GM21737 (cell line): ENCODE measurements at regions not wholly inside any gene's neighbourhood (a gene's known extent, or its start where the extent isn't known, plus 50 kb on each side); places are given as distances from the start of the nearest gene placed in this dataset.
"Not testable (repeated sequence)": the region's sequence is repeated elsewhere in the genome, so short reads cannot be mapped to it uniquely, and the experiment has no call there.

Experiments
- ATAC-seq: cut with Tn5 transposase; IDR thresholded peaks from one replicate; pipeline ENCODE4 v1.9.1; 2021; ENCODE audit warnings: mild to moderate bottlenecking, moderate library complexity; ENCODE audit not compliant: unreplicated experiment

- no peak for ATAC-seq
Observed at GRCh38 chr9:95587021-95587964, 70.5 kb upstream of the PTCH1 start.

- ATAC-seq: no peak
Observed at GRCh38 chr9:95586326-95586725, 69.6 kb upstream of the PTCH1 start.

GRCh38 chr9:95585824-95586223, 69.1 kb upstream of the PTCH1 start:
- no peak for ATAC-seq

GRCh38 chr9:95584176-95584575, 67.4 kb upstream of the PTCH1 start:
- ATAC-seq: no peak

- ATAC-seq: no peak
Observed at GRCh38 chr9:95581900-95582299, 65.1 kb upstream of the PTCH1 start.

- ATAC-seq: no peak
Observed at GRCh38 chr9:95580812-95581761, 64.3 kb upstream of the PTCH1 start.

GRCh38 chr9:95574866-95575553, 58.2 kb upstream of the PTCH1 start:
- ATAC-seq: no peak

GRCh38 chr9:95574176-95574575, 57.4 kb upstream of the PTCH1 start:
- ATAC-seq: no peak

- no peak for ATAC-seq
Observed at GRCh38 chr9:95573463-95573862, 56.7 kb upstream of the PTCH1 start.

- ATAC-seq: no peak
Observed at GRCh38 chr9:95572381-95573151, 55.8 kb upstream of the PTCH1 start.

- ATAC-seq: no peak
Observed at GRCh38 chr9:95570646-95571045, 53.9 kb upstream of the PTCH1 start.

- no peak for ATAC-seq
Observed at GRCh38 chr9:95570150-95570549, 53.4 kb upstream of the PTCH1 start.

- not testable (repeated sequence) for ATAC-seq
Observed at GRCh38 chr9:95568735-95569134, 52.0 kb upstream of the PTCH1 start.
